ENCODE measurements at regions not wholly inside any gene's neighbourhood (a gene's known extent, or its start where the extent isn't known, plus 50 kb on each side); places are given as distances from the start of the nearest gene placed in this dataset.

GRCh38 chr19:57028804-57029525 is 90.8 kb upstream of the USP29 start:
- TF ChIP-seq CTCF (conservative IDR thresholded peaks at IDR 0.05) (no peak), ZFX (IDR thresholded peaks at IDR 0.05) (no peak)

Data from C4-2B (cell line).